ENCODE measurements at regions not wholly inside any gene's neighbourhood (a gene's known extent, or its start where the extent isn't known, plus 50 kb on each side); places are given as distances from the start of the nearest gene placed in this dataset.

- Mint-ChIP-seq H3K4me1 (no peaks in the 10 kb centered on the region), H3K4me3 (no peak overlapping the region), H3K27me3 (ENCODE audit: low read depth) (no peaks in the 10 kb centered on the region), H3K27ac (no peak overlapping the region), H3K9me3 (no peaks in the 10 kb centered on the region), H3K36me3 (ENCODE audit: low read depth) (no peaks in the 10 kb centered on the region)
- no peak for TF ChIP-seq CTCF (IDR thresholded peaks at IDR 0.05; ENCODE audit: unreplicated experiment in 3 of 3)
Measured at GRCh38 chr12:17062267-17063036, 456.5 kb upstream of the LMO3 start.

- H3K9me3 Mint-ChIP-seq, result no peaks in the 10 kb centered on the region
- H3K27ac Mint-ChIP-seq, result no peak overlapping the region
- H3K4me3 Mint-ChIP-seq, result no peak overlapping the region
- no peaks in the 10 kb centered on the region for H3K4me1 Mint-ChIP-seq
- no peak for TF ChIP-seq CTCF (IDR thresholded peaks at IDR 0.05; ENCODE audit: unreplicated experiment in 3 of 3)
- no peaks in the 10 kb centered on the region for H3K36me3 Mint-ChIP-seq (ENCODE audit: low read depth)
- no peaks in the 10 kb centered on the region for H3K27me3 Mint-ChIP-seq (ENCODE audit: low read depth)
Measured at GRCh38 chr12:17060260-17060659, 454.3 kb upstream of the LMO3 start.

DNA sequence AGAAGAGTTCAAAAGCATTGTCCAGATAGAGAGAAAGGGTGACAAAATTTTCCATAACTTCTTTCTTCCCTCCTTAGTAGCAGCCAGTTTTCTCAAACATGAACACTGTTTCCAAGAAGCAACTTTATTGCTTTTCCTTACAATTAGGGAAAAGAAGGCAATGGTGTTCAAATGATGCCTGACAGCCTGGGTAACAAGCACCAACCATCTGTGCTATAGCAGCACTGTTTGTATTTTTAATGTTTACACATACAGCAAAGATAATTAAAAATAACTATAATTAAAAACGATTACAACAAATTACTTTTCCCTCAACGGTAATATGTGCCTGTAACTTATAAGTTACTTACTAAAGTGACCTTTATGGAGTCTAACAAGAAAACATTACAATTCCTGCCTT, 450.6 kb upstream of the LMO3 start:
- H3K4me3 Mint-ChIP-seq, result no peak overlapping the region
- H3K4me1 Mint-ChIP-seq, result no peaks in the 10 kb centered on the region
- H3K27ac Mint-ChIP-seq, result no peak overlapping the region
- no peaks in the 10 kb centered on the region for H3K9me3 Mint-ChIP-seq
- no peaks in the 10 kb centered on the region for H3K36me3 Mint-ChIP-seq (ENCODE audit: low read depth)
- no peaks in the 10 kb centered on the region for H3K27me3 Mint-ChIP-seq (ENCODE audit: low read depth)
- TF ChIP-seq CTCF (IDR thresholded peaks at IDR 0.05; ENCODE audit: unreplicated experiment in 3 of 3), result no peak

DNA sequence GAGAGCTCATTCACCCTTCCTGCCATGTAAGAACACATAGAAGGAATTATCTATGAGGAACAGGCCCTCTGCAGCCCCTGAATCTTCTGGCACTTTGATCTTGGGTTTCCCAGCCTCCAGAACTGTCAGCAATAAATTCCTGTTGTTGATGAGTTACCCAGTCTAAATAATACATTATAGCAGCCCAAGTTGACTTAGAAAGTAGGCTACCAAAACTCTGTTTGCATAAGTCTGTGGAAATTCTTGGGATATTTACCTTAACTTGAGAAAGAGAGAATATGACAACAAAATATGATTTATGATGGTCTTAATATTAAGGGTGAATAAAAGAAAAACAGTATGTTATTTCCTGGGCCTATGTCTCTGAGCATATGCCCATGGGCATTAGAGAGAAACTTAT, 433.0 kb upstream of the LMO3 start:
- Mint-ChIP-seq H3K36me3 (ENCODE audit: low read depth) (no peaks in the 10 kb centered on the region), H3K4me3 (no peak overlapping the region), H3K27ac (no peak overlapping the region), H3K27me3 (ENCODE audit: low read depth) (no peaks in the 10 kb centered on the region), H3K9me3 (no peaks in the 10 kb centered on the region), H3K4me1 (no peaks in the 10 kb centered on the region)
- TF ChIP-seq CTCF (IDR thresholded peaks at IDR 0.05; ENCODE audit: unreplicated experiment in 3 of 3), result no peak

GRCh38 chr12:17035372-17035771, 429.4 kb upstream of the LMO3 start:
- Mint-ChIP-seq H3K4me3 (no peak overlapping the region), H3K36me3 (ENCODE audit: low read depth) (no peaks in the 10 kb centered on the region), H3K27ac (no peak overlapping the region), H3K4me1 (no peaks in the 10 kb centered on the region), H3K27me3 (ENCODE audit: low read depth) (no peaks in the 10 kb centered on the region), H3K9me3 (no peaks in the 10 kb centered on the region)
- no peak for TF ChIP-seq CTCF (IDR thresholded peaks at IDR 0.05; ENCODE audit: unreplicated experiment in 3 of 3)

DNA sequence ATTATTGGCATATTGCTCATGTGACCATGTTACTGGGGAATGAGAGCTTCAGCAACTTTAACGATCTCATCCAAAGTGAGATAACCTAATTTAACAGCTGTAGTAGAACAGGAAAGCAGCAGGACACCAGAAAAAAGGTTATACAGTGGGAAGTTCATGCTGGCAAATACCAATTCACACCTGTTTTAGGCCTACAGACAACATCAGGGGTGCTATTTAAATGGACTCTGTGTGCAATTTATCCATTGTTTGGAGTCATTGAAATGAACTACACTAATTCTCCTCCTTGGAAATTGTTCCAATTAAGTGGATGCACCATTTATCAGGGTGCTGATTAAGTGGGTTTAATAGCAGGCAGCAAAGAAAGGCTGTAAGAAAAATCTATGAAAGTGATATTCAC, 424.4 kb upstream of the LMO3 start:
- H3K36me3 Mint-ChIP-seq (ENCODE audit: low read depth), result no peaks in the 10 kb centered on the region
- no peak for TF ChIP-seq CTCF (IDR thresholded peaks at IDR 0.05; ENCODE audit: unreplicated experiment in 3 of 3)
- H3K27me3 Mint-ChIP-seq (ENCODE audit: low read depth), result no peaks in the 10 kb centered on the region
- no peak overlapping the region for H3K4me3 Mint-ChIP-seq
- H3K4me1 Mint-ChIP-seq, result no peaks in the 10 kb centered on the region
- H3K9me3 Mint-ChIP-seq, result no peaks in the 10 kb centered on the region
- H3K27ac Mint-ChIP-seq, result no peak overlapping the region

Measured in nephron (organoid).